ENCODE measurements at regions not wholly inside any gene's neighbourhood (a gene's known extent, or its start where the extent isn't known, plus 50 kb on each side); places are given as distances from the start of the nearest gene placed in this dataset.

DNA sequence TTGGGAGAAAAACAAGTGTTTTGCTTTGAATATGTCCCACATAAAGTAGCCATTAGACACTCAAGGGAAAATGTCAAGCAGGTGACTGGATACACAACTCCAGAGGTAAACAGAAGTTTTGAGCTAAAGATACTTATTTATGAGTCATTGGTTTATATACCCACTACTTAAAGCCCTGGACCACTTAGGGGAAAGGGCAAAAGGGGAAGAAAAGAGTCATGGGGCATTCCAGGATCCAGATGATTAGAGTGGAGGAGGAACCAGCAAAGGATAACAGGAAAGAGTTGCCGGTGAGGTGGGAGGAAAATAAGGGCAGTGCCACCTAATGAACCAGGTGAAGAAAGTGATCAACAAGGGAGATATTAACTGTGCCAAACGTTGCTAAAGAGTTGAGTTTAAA, 254.2 kb upstream of the NR4A3 start:
- TF ChIP-seq, protein P1, sequence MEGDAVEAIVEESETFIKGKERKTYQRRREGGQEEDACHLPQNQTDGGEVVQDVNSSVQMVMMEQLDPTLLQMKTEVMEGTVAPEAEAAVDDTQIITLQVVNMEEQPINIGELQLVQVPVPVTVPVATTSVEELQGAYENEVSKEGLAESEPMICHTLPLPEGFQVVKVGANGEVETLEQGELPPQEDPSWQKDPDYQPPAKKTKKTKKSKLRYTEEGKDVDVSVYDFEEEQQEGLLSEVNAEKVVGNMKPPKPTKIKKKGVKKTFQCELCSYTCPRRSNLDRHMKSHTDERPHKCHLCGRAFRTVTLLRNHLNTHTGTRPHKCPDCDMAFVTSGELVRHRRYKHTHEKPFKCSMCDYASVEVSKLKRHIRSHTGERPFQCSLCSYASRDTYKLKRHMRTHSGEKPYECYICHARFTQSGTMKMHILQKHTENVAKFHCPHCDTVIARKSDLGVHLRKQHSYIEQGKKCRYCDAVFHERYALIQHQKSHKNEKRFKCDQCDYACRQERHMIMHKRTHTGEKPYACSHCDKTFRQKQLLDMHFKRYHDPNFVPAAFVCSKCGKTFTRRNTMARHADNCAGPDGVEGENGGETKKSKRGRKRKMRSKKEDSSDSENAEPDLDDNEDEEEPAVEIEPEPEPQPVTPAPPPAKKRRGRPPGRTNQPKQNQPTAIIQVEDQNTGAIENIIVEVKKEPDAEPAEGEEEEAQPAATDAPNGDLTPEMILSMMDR (IDR thresholded peaks at IDR 0.05), result no peak
- no peaks in the 10 kb centered on the region for H3K9me3 Mint-ChIP-seq
- H3K27me3 Mint-ChIP-seq (ENCODE audit: insufficient read depth), result peaks cover 33% of the 10 kb centered on the region
- H3K27ac Mint-ChIP-seq, result no peak overlapping the region
- DNase-seq, result no peak
- no peak overlapping the region for H3K4me3 Mint-ChIP-seq
- no peaks in the 10 kb centered on the region for H3K36me3 Mint-ChIP-seq (ENCODE audit: low read depth)
- no peaks in the 10 kb centered on the region for H3K4me1 Mint-ChIP-seq (ENCODE audit: low read depth)

- no peak overlapping the region for H3K27ac Mint-ChIP-seq
- H3K4me1 Mint-ChIP-seq (ENCODE audit: low read depth), result no peaks in the 10 kb centered on the region
- no peak overlapping the region for H3K4me3 Mint-ChIP-seq
- TF ChIP-seq, protein P1 (IDR thresholded peaks at IDR 0.05), result no peak
- H3K9me3 Mint-ChIP-seq, result no peaks in the 10 kb centered on the region
- H3K36me3 Mint-ChIP-seq (ENCODE audit: low read depth), result no peaks in the 10 kb centered on the region
- H3K27me3 Mint-ChIP-seq (ENCODE audit: insufficient read depth), result peaks cover 32% of the 10 kb centered on the region
- no peak for DNase-seq
These were observed 251.8 kb upstream of the NR4A3 start for GRCh38 chr9:99569840-99570239.

DNA sequence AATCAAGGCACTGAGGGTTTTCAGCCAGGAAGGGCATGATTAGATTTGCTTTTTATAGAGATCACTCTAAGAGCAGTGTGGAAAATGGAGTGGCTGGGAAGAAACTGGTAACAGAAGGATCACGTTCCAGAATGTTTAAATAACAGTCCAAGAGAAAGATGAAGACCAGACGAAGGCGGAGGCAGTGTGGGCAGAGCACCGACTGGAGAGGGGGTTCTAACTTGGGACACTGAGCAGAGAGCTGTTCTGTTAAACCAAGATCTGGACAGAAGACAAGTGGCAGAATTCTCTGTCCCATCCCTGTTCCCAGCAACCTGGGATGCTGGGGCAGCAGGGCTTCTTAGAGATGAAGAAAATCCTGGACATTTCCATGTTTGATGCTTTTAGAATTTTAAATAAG, 249.1 kb upstream of the NR4A3 start:
- no peak for DNase-seq
- H3K9me3 Mint-ChIP-seq, result no peaks in the 10 kb centered on the region
- H3K4me3 Mint-ChIP-seq, result no peak overlapping the region
- no peak overlapping the region for H3K27ac Mint-ChIP-seq
- TF ChIP-seq, protein P1 (IDR thresholded peaks at IDR 0.05), result no peak
- H3K27me3 Mint-ChIP-seq (ENCODE audit: insufficient read depth), result peaks cover 28% of the 10 kb centered on the region
- H3K36me3 Mint-ChIP-seq (ENCODE audit: low read depth), result no peaks in the 10 kb centered on the region
- H3K4me1 Mint-ChIP-seq (ENCODE audit: low read depth), result no peaks in the 10 kb centered on the region

- peaks cover 28% of the 10 kb centered on the region for H3K27me3 Mint-ChIP-seq (ENCODE audit: insufficient read depth)
- H3K9me3 Mint-ChIP-seq, result no peaks in the 10 kb centered on the region
- no peak overlapping the region for H3K27ac Mint-ChIP-seq
- TF ChIP-seq, protein P1 (IDR thresholded peaks at IDR 0.05), result no peak
- no peak for DNase-seq
- no peaks in the 10 kb centered on the region for H3K36me3 Mint-ChIP-seq (ENCODE audit: low read depth)
- no peaks in the 10 kb centered on the region for H3K4me1 Mint-ChIP-seq (ENCODE audit: low read depth)
- H3K4me3 Mint-ChIP-seq, result no peak overlapping the region
These were observed 248.6 kb upstream of the NR4A3 start for GRCh38 chr9:99573085-99573484.

GRCh38 chr9:99573886-99574285, 247.8 kb upstream of the NR4A3 start:
- Mint-ChIP-seq H3K4me1 (ENCODE audit: low read depth) (no peaks in the 10 kb centered on the region), H3K9me3 (no peaks in the 10 kb centered on the region), H3K4me3 (no peak overlapping the region), H3K36me3 (ENCODE audit: low read depth) (no peaks in the 10 kb centered on the region), H3K27ac (no peak overlapping the region), H3K27me3 (ENCODE audit: insufficient read depth) (peaks cover 22% of the 10 kb centered on the region)
- DNase-seq, result no peak
- TF ChIP-seq, protein P1 (IDR thresholded peaks at IDR 0.05), result no peak

DNA sequence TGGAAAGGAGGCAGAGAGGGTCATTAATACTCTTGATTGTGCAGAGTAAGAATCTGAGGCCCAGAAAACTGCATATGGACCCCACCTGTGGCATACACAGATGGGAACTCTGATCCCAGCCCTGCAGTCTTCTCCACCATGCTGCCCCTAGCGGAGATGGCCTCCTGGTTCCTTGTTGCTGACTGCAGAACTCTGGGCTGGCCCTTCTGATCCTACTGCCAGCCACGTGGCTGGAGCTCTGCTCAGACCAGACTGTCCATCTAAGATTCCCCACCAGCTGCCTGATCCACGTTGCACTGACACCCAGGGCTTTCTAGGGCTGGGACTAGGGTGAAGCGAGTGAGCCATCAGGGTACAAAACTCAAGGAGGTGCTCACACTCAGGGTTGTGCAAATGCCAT, 245.7 kb upstream of the NR4A3 start:
- H3K4me3 Mint-ChIP-seq, result no peak overlapping the region
- DNase-seq, result no peak
- H3K4me1 Mint-ChIP-seq (ENCODE audit: low read depth), result no peaks in the 10 kb centered on the region
- H3K27me3 Mint-ChIP-seq (ENCODE audit: insufficient read depth), result peaks cover 15% of the 10 kb centered on the region
- H3K36me3 Mint-ChIP-seq (ENCODE audit: low read depth), result no peaks in the 10 kb centered on the region
- TF ChIP-seq, protein P1 (IDR thresholded peaks at IDR 0.05), result peak; percentile 50
- no peaks in the 10 kb centered on the region for H3K9me3 Mint-ChIP-seq
- H3K27ac Mint-ChIP-seq, result no peak overlapping the region
